IgD-negative memory B cell (primary cell): ENCODE measurements at regions not wholly inside any gene's neighbourhood (a gene's known extent, or its start where the extent isn't known, plus 50 kb on each side); places are given as distances from the start of the nearest gene placed in this dataset.

ENCODE experiments used
- H3K27ac Mint-ChIP-seq, 3 donors: one replicate each; pipeline ENCODE4 v1.8.0; 2020 to 2022; ENCODE audit warnings: mild to moderate bottlenecking in 3 of 3, mixed read lengths in 3 of 3, moderate library complexity in 1 of 3
- H3K27me3 Mint-ChIP-seq: one replicate; pipeline ENCODE4 v1.8.0; 2021; ENCODE audit warnings: mixed read lengths
- H3K36me3 Mint-ChIP-seq: one replicate; pipeline ENCODE4 v1.8.0; 2020; ENCODE audit warnings: mild to moderate bottlenecking, mixed read lengths
- H3K4me1 Mint-ChIP-seq, 3 donors: one replicate each; pipeline ENCODE4 v1.8.0; 2020 to 2022; ENCODE audit warnings: mixed read lengths in 3 of 3, mild to moderate bottlenecking in 1 of 3
- H3K4me3 Mint-ChIP-seq, 4 donors: one replicate each; pipeline ENCODE4 v1.8.0; 2020 to 2022; ENCODE audit warnings: mild to moderate bottlenecking in 4 of 4, mixed read lengths in 4 of 4, moderate library complexity in 3 of 4
- H3K9me3 Mint-ChIP-seq, 3 donors: one replicate each; pipeline ENCODE4 v1.8.0; 2020 to 2021; ENCODE audit warnings: mixed read lengths in 3 of 3, mild to moderate bottlenecking in 1 of 3

DNA sequence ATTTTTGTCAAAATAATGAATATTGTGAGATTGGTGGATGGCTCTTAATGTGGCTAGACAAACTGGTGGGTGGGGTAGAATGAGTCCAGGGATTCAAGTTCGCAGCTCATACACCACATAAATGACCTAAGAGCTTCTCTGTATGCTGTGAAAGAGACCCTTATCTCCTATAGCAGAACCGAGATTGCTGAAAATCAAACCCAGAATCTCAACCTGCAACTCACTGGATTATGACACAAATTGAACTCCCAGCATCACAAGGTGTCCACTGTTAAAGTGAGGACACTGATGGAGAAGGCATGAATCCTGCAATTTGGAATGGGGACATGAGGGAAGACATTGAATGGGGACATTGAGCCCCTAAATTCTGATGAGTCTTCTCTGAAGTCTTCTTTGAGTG lies 51.3 kb upstream of the CNKSR3 start:
- Mint-ChIP-seq H3K9me3 (no peaks in the 10 kb centered on the region), H3K27me3 (no peaks in the 10 kb centered on the region), H3K27ac (no peak overlapping the region), H3K36me3 (no peaks in the 10 kb centered on the region), H3K4me1 (no peaks in the 10 kb centered on the region), H3K4me3 (no peak overlapping the region)

DNA sequence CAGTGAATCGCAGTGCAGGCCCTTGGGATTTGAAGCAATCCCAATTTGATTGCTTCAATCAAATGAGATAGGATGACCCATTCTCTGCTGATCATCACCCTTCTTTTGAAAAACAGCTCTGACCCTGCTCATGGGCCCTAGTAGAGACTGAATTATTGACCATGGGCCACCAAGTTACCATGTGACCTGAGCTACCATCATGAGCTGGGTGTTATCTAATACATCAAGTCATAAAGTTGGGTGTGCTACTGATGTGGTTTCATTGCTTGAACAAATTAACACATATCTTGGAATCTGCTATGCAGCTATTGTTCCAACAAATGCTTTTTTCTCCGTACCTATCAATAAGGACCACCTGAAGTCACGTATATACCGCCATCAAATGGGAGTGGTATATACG lies 54.8 kb upstream of the CNKSR3 start:
- Mint-ChIP-seq H3K27me3 (peaks cover 1% of the 10 kb centered on the region), H3K9me3 (no peaks in the 10 kb centered on the region), H3K4me1 (no peaks in the 10 kb centered on the region), H3K27ac (peak overlapping the region in 1 of 3 donors; percentile 24), H3K4me3 (no peak overlapping the region), H3K36me3 (no peaks in the 10 kb centered on the region)

DNA sequence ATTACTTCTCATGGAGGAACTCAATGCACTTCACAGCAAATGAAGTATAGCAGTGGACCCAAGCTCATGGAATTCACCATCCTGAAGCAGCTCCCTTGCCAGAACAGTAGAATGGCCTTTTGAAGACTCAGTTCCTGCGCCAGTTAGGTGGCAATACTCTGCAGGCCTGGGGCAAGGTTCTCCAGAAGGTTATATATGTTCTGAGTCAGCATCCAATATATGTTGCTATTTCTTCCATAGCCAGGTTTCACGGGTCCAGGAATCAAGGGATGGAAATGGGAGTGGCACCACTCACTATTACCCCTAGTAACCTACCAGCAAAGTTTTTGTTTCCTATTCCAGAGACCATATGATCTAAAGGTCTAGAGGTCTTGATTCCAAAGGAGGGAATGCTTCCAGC lies 56.4 kb upstream of the CNKSR3 start:
- H3K36me3 Mint-ChIP-seq = no peaks in the 10 kb centered on the region
- no peaks in the 10 kb centered on the region for H3K9me3 Mint-ChIP-seq
- H3K27me3 Mint-ChIP-seq = peaks cover 1% of the 10 kb centered on the region
- H3K4me3 Mint-ChIP-seq = no peak overlapping the region
- no peak overlapping the region for H3K27ac Mint-ChIP-seq
- H3K4me1 Mint-ChIP-seq = no peaks in the 10 kb centered on the region

DNA sequence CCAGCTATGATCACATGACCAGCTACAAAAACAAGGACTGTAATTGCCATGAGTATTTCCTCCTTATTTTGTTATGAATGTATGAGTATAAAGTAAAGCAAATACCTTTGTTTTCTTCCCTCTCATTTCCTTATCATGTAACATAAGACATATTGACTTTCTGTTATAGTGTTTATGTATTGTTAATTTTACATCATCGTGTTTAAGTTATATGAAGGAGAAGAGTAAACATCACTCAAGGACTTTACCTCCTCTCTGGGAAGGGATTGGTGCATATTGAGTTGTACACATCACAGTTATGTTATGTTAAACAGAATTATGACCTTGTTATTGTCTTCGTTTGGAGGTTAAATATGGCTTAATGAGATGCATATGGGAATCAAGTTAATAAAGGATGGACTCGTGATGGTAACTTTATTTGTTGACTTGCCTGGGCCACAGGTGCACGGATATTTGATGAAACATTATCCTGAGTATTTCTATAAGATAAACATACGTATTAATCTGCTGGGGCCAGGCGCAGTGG lies 57.3 kb upstream of the CNKSR3 start:
- no peaks in the 10 kb centered on the region for H3K4me1 Mint-ChIP-seq
- peaks cover 7% of the 10 kb centered on the region for H3K27me3 Mint-ChIP-seq
- no peak overlapping the region for H3K27ac Mint-ChIP-seq
- no peak overlapping the region for H3K4me3 Mint-ChIP-seq
- H3K36me3 Mint-ChIP-seq = no peaks in the 10 kb centered on the region
- H3K9me3 Mint-ChIP-seq = no peaks in the 10 kb centered on the region

DNA sequence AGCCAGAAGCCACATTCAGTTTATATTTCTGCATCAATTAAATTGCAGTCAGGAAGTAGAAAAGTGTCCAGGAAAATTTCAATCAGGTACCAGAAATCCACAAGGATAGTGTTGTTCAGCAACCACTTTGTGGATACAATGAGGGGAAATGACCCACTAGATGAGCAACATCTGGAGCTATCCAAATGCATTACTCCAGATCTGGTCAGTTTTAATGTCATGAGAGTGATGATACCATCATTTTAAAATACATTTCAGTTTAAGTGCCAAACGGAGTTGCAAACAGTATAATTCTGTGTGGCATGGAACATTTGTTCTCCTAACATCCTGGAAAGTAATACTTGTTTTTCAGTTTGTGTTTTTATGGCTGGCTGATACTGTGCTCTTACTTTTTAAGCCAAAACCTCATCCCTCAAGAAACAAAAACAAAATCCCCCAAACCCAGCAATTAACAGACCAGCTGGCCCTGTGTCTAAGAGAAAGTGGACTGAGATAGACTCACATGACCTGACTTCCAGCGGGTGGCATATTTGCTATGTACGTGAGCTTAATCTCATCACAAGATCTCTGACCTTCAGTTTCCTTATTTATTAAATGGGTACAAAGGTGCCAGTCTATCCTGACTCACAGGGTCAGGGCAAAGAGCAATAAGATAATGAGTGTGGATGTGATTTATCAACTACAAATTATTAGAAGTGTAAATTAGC lies 58.8 kb upstream of the CNKSR3 start:
- no peaks in the 10 kb centered on the region for H3K36me3 Mint-ChIP-seq
- H3K9me3 Mint-ChIP-seq = no peaks in the 10 kb centered on the region
- H3K27me3 Mint-ChIP-seq = peaks cover 7% of the 10 kb centered on the region
- no peak overlapping the region for H3K4me3 Mint-ChIP-seq
- no peak overlapping the region for H3K27ac Mint-ChIP-seq
- no peaks in the 10 kb centered on the region for H3K4me1 Mint-ChIP-seq

DNA sequence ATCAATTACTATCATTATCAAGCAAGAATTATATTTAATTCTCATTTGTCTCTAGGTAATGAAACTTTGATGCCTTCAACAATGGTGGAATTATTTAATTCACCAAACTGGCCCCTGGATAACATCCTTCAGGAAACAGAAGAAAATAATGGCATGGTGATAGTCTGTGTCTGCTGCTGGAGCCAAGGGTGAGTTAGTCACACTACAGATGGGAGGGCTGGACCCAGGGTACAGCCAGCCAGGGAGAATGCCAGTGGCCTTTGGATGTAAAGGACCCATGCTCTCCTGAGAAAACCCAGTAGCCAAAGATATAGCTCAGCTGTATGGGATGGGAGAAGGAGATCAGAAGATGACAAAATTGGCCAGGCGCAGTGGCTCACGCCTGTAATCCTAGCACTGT lies 60.0 kb upstream of the CNKSR3 start:
- Mint-ChIP-seq H3K36me3 (no peaks in the 10 kb centered on the region), H3K27me3 (peaks cover 7% of the 10 kb centered on the region), H3K9me3 (no peaks in the 10 kb centered on the region), H3K4me3 (no peak overlapping the region), H3K27ac (no peak overlapping the region), H3K4me1 (no peaks in the 10 kb centered on the region)

DNA sequence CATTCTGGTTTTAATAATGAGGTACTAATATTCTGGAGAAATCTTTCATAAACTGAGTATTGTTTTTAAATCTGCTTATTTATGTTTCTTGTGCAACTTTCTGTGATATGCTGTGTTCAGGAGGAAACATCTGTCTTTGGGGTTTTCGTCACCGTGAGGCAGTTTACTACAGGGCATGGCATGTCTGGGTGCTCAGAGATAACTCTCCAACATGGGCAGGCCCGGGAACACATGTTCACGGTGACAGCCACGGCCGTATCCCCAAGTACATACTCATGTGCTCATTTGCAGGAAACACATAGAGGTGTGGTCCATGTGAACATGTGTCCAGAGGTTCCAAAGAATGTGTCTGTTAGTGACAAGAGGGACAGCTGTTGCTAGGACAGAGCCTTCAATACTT lies 62.1 kb upstream of the CNKSR3 start:
- Mint-ChIP-seq H3K27me3 (peaks cover 7% of the 10 kb centered on the region), H3K36me3 (no peaks in the 10 kb centered on the region), H3K27ac (no peak overlapping the region), H3K4me1 (no peaks in the 10 kb centered on the region), H3K9me3 (peaks cover 0 to 2% (median 0%) of the 10 kb centered on the region in 3 donors), H3K4me3 (no peak overlapping the region)

DNA sequence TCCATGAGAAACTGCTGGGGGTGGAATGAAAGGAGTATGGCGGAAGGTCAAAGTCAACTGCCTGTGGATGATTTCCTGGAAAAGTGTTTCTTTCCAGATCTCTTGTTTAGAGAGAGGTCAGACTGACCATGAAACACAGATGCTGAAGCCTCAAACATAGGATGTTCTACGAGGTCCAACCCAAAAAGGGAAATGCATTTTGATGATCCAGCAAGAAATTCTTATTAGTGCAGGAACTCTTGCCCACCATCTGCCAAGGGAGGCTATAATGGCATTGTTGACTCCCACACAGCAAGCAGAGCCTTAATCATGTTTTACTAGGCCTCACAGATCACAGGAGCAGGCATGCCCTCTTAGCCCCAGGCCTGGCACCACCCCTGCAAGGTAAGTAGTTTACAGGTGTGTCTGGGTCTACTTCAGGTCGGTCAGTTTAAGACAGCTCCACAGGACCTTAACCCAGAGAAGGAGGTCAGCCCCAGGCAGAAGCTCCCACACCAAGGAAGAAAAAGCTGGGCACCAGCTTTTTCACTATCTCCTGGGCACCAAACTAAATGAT lies 67.6 kb upstream of the CNKSR3 start:
- Mint-ChIP-seq H3K4me3 (no peak overlapping the region), H3K4me1 (no peaks in the 10 kb centered on the region)

DNA sequence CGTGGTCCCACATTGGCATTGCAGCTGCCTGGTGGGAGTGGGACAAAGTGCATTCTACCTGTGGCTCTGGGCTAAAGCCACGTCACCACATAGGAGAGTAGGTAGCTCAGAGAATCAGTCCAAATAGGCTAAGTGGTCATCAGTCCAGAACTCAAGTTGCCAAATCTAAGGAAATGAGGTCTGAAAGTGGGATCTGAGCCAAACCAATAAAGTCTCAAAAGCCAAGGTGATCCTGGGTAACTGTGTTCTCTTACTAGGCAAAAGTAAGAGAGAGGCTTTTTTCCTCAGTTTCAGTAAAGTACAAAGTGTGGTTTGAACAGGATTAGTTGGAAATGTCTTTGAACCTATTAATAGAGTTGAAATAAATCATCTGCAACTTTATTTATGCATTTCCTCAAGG lies 68.6 kb upstream of the CNKSR3 start:
- no peaks in the 10 kb centered on the region for H3K27me3 Mint-ChIP-seq
- no peaks in the 10 kb centered on the region for H3K4me1 Mint-ChIP-seq
- H3K4me3 Mint-ChIP-seq = no peak overlapping the region
- H3K36me3 Mint-ChIP-seq = peaks cover 1% of the 10 kb centered on the region
- H3K9me3 Mint-ChIP-seq = peaks cover 3 to 7% (median 3%) of the 10 kb centered on the region in 3 donors
- no peak overlapping the region for H3K27ac Mint-ChIP-seq

More for the DNA sequence above, 67.6 kb upstream of the CNKSR3 start:
- Mint-ChIP-seq H3K36me3 (peaks cover 1% of the 10 kb centered on the region), H3K27ac (no peak overlapping the region), H3K27me3 (no peaks in the 10 kb centered on the region), H3K9me3 (peaks cover 3 to 7% (median 3%) of the 10 kb centered on the region in 3 donors)

DNA sequence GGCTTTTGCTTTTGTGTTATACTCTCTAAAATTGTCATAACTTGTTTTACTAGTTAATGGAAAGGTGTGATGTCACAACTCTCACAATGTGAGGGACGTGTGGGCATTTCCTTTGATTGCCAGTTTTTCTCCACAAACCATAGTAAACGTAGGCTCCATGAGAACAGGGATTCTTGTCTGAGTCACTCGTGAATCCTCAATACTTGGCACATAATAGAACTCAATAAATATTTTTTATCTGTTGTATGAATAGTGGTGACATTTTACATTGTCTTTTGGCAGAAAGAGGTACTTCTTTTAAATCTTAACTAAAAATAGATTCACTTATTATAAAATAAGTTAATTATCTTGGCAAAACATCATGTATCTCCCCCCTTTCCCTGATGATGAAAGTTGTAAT lies 69.0 kb upstream of the CNKSR3 start:
- Mint-ChIP-seq H3K27ac (no peak overlapping the region), H3K9me3 (peaks cover 3 to 7% (median 3%) of the 10 kb centered on the region in 3 donors), H3K4me1 (no peaks in the 10 kb centered on the region), H3K36me3 (peaks cover 1% of the 10 kb centered on the region), H3K27me3 (no peaks in the 10 kb centered on the region), H3K4me3 (no peak overlapping the region)

DNA sequence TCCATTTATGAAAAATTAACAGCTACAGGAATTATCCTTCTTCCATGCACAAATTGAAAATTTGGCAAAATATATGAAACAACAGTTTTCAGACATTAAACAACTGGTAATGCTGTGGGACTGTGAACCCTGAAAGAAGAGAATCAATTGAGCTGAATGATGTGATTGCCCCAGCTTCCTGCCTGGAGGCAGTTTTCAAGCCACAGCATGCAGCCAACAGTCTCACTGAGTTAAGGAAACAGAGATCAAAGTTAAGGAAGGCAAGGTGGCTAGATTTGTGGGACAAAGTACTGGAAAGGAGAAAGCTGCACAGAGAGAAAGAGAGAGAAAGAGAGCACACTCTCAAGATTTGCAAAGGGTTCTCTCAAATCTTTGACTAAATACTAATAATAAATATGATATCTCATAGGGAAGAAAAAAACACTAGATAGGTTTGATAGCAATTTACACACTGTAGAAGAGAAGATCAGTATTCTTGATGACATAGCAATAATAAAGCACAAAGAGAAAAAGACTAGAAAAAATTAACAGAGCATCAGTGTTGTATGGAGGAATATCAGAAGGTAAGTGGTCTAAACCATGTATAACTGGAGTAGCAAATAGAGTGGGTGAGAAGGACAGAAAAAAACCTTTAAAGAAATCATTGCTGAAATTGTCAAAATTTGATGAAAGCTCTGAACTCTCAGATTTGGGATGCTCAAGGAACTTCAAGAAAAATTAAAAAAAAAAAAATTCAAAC lies 70.1 kb upstream of the CNKSR3 start:
- Mint-ChIP-seq H3K4me1 (no peaks in the 10 kb centered on the region), H3K9me3 (peaks cover 3 to 7% (median 3%) of the 10 kb centered on the region in 3 donors), H3K36me3 (peaks cover 1% of the 10 kb centered on the region), H3K4me3 (peak overlapping the region in 1 of 4 donors; percentile 19), H3K27me3 (no peaks in the 10 kb centered on the region), H3K27ac (no peak overlapping the region)

DNA sequence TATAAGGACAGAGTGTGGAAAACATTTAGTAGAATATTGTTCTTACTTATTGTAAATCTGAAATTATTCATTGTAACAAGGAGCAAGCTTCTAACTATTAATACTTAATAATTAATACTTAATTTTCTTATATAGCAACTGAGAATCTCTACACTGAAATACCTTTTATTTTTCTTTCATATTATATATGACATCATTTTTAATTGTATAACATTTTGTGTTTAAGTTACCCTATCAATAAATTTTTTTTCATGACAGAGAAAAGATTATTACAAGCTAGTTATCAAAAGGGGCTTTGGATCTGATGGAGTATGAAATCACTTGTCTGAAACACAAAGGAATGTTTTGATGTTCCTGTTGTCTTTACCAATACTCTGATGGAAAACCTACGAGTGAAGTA lies 72.2 kb upstream of the CNKSR3 start:
- peaks cover 1% of the 10 kb centered on the region for H3K36me3 Mint-ChIP-seq
- H3K9me3 Mint-ChIP-seq = peaks cover 1 to 7% (median 3%) of the 10 kb centered on the region in 3 donors
- no peak overlapping the region for H3K27ac Mint-ChIP-seq
- H3K4me3 Mint-ChIP-seq = no peak overlapping the region
- H3K4me1 Mint-ChIP-seq = no peaks in the 10 kb centered on the region
- H3K27me3 Mint-ChIP-seq = peaks cover 5% of the 10 kb centered on the region

DNA sequence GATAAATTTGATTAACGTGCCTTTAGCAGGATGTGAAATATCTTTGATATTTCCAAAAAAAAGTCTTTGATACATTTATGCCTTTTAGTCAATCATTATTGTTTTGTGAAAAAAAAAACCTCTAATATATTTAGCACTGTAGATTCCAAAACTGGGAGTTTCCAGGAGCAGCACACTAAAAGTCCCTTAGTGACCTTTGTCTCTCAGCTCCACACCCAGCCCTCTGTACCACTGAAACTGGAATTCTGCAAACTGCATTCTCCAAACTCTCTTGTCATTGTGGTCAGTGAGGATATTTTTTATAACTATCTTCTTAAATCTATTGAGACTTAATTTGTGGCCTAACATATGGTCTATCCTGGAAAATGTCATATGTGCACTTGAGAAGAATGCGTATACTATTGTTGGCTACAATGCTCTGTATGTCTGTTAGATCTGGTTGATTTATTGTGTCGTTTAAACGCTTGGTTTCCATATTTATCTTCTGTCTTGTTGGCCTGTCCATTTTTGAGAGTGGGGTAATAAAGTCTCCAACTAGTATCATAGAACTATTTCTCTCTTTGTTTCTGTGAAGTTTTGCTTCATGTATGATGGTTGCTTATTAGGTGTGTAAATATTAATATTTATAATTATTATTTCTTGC lies 73.2 kb upstream of the CNKSR3 start:
- Mint-ChIP-seq H3K4me3 (no peak overlapping the region), H3K4me1 (no peaks in the 10 kb centered on the region), H3K36me3 (peaks cover 1% of the 10 kb centered on the region), H3K9me3 (peaks cover 1 to 7% (median 3%) of the 10 kb centered on the region in 3 donors), H3K27me3 (peaks cover 5% of the 10 kb centered on the region), H3K27ac (no peak overlapping the region)

DNA sequence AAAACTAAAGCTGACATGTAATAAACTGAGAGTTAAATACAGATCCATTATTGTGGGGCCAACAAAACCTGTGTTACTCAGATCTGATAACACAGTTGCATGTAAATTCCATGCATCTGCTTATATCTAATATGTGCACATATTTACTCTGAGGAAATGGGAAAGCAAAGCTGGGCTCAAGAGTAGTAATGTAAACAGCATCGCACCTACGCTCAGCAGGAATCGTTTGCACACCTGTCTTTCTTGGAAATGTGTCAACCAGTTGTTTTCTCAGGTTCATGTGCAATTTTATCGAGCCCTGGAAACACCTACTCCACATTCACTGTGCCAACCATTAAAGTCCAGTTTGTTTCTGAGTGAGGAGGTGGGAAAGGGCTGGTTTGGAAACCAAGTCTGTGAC lies 80.3 kb upstream of the CNKSR3 start:
- Mint-ChIP-seq H3K27me3 (peaks cover 5% of the 10 kb centered on the region), H3K9me3 (no peaks in the 10 kb centered on the region), H3K27ac (no peak overlapping the region), H3K36me3 (peaks cover 3% of the 10 kb centered on the region), H3K4me3 (no peak overlapping the region), H3K4me1 (no peaks in the 10 kb centered on the region)

DNA sequence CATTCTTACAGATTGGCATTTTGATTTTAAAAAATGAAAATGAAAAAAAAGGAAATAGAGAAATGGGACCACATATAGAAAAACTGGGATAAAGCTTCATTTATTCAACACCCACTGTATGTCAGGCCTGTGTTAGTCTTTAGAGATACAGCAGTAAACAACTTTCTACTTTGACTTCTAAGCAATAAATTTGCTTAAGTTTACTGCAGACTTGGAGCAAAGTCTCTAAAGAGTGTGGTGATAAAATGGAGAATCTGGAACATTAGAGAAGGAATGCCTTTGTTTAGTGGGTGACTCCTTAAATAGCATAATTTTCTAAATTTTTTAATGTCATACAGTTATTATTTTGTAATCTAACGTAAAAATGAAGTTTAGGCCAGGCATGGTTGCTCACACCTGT lies 80.7 kb upstream of the CNKSR3 start:
- Mint-ChIP-seq H3K4me3 (no peak overlapping the region), H3K27ac (no peak overlapping the region), H3K9me3 (no peaks in the 10 kb centered on the region), H3K4me1 (peaks cover 0 to 2% (median 0%) of the 10 kb centered on the region in 3 donors), H3K36me3 (peaks cover 3% of the 10 kb centered on the region), H3K27me3 (peaks cover 5% of the 10 kb centered on the region)
